ENCODE measurements at regions not wholly inside any gene's neighbourhood (a gene's known extent, or its start where the extent isn't known, plus 50 kb on each side); places are given as distances from the start of the nearest gene placed in this dataset.

DNA sequence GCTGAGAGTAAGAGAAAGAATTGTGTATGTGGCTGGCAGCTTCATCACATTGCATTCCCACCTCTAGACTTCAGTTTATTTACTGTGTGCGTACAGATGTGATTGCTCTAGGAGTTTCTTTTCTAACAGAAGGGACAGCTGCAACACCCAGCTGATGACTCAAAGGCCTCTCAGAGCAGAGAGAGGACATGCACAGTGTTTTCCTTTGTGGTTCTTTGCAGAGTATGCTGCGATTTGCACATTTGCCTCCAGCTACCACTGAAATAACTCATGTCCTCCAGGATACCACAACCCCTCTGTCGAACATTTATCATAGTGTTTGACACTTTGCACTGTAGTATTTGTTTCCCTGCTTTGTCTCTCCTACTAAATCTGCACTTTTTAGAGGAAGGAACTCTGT lies 294.1 kb downstream of the STIM2 start:
- peak; percentile 95 for DNase-seq (ENCODE audit: low read depth)
- H3K9me3 Mint-ChIP-seq (ENCODE audit: unreplicated experiment), result no peaks in the 10 kb centered on the region
- TF ChIP-seq EZH2 (IDR thresholded peaks at IDR 0.05; ENCODE audit: insufficient read depth, low read length), result no peak
- TF ChIP-seq, protein P1, sequence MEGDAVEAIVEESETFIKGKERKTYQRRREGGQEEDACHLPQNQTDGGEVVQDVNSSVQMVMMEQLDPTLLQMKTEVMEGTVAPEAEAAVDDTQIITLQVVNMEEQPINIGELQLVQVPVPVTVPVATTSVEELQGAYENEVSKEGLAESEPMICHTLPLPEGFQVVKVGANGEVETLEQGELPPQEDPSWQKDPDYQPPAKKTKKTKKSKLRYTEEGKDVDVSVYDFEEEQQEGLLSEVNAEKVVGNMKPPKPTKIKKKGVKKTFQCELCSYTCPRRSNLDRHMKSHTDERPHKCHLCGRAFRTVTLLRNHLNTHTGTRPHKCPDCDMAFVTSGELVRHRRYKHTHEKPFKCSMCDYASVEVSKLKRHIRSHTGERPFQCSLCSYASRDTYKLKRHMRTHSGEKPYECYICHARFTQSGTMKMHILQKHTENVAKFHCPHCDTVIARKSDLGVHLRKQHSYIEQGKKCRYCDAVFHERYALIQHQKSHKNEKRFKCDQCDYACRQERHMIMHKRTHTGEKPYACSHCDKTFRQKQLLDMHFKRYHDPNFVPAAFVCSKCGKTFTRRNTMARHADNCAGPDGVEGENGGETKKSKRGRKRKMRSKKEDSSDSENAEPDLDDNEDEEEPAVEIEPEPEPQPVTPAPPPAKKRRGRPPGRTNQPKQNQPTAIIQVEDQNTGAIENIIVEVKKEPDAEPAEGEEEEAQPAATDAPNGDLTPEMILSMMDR (IDR thresholded peaks at IDR 0.05; ENCODE audit: insufficient read depth, low read depth, low read length), result no peak
- H3K79me2 ChIP-seq (ENCODE audit: insufficient read depth, low read length), result no peaks in the 10 kb centered on the region
- FAIRE-seq, result no peak
- H3K9me3 ChIP-seq (ENCODE audit: insufficient read depth, low read depth, low read length), result no peaks in the 10 kb centered on the region
- no peak overlapping the region for H3K27ac ChIP-seq (ENCODE audit: low read depth, low read length)
- peak overlapping the region; percentile 49 for H3K4me2 ChIP-seq (ENCODE audit: low read length)
- H3K27me3 Mint-ChIP-seq (ENCODE audit: low read depth, unreplicated experiment), result no peaks in the 10 kb centered on the region
- H3K36me3 Mint-ChIP-seq (ENCODE audit: low read depth, unreplicated experiment), result no peaks in the 10 kb centered on the region
- H3K9ac ChIP-seq (ENCODE audit: low read length), result no peak overlapping the region
- H4K20me1 ChIP-seq (ENCODE audit: insufficient read depth, low read length), result no peaks in the 10 kb centered on the region
- H3K27me3 ChIP-seq (ENCODE audit: insufficient read depth, low read length), result no peaks in the 10 kb centered on the region
- no peak overlapping the region for H3K4me3 ChIP-seq (ENCODE audit: insufficient read depth, low read depth, low read length)
- H2AFZ ChIP-seq (ENCODE audit: low read depth, low read length), result no peak overlapping the region
- peaks cover 8% of the 10 kb centered on the region for H3K4me1 ChIP-seq (ENCODE audit: insufficient read depth, low read length)
- H3K4me3 Mint-ChIP-seq (ENCODE audit: unreplicated experiment), result no peak overlapping the region
- H3K27ac Mint-ChIP-seq (ENCODE audit: unreplicated experiment), result peak overlapping the region; percentile 85
- H3K36me3 ChIP-seq (ENCODE audit: insufficient read depth, low read length), result no peaks in the 10 kb centered on the region
- H3K4me1 Mint-ChIP-seq (ENCODE audit: low read depth, unreplicated experiment), result peaks cover 37% of the 10 kb centered on the region

DNA sequence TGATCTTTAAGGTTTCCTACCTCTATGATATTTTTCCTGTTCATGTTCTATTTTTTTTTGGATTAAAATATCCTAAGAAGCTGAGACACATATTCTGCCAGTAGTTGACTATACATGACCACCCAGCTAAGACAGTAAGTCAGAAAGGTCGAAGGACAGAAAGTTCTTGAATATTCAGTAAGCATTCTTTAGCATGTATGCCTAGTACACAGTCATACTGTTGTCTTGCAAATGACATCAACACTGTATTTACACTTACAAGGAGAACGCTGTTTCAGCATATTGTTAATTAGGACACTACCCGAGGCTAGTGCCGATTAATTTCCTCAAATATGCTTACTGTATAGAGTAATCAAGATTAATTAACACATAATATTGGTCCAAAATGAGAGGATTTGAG lies 300.6 kb downstream of the STIM2 start:
- no peak overlapping the region for H3K4me3 Mint-ChIP-seq (ENCODE audit: unreplicated experiment)
- H3K9me3 Mint-ChIP-seq (ENCODE audit: unreplicated experiment), result peaks cover 2% of the 10 kb centered on the region

DNA sequence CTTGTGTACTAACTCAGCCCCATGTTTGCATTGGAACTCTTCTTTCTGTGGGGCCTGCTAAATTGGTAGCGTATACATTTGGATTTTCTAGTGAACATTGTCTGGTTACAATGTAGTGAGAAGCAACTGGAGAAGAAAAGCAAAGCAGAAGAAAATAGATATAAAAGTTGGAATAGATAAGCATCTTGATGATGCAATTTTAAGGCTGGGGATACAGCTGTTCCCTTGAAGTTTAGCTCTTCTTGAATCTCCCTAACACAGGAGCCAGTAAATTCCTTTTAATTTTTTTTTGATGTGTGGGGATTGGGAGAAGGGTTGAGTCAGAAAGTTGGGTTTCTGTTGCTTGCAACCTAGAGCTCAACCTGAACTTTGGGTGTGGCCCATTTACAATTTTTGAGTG lies 308.1 kb downstream of the STIM2 start:
- Histone ChIP-seq H3K4me3 (ENCODE audit: insufficient read depth, low read depth, low read length) (no peak overlapping the region), H3K36me3 (ENCODE audit: insufficient read depth, low read length) (no peaks in the 10 kb centered on the region), H3K9ac (ENCODE audit: low read length) (no peak overlapping the region), H2AFZ (ENCODE audit: low read depth, low read length) (no peak overlapping the region), H3K79me2 (ENCODE audit: insufficient read depth, low read length) (no peaks in the 10 kb centered on the region), H3K9me3 (ENCODE audit: insufficient read depth, low read depth, low read length) (no peaks in the 10 kb centered on the region), H4K20me1 (ENCODE audit: insufficient read depth, low read length) (no peaks in the 10 kb centered on the region), H3K27me3 (ENCODE audit: insufficient read depth, low read length) (peaks cover 3% of the 10 kb centered on the region), H3K4me2 (ENCODE audit: low read length) (no peak overlapping the region), H3K27ac (ENCODE audit: low read depth, low read length) (no peak overlapping the region), H3K4me1 (ENCODE audit: insufficient read depth, low read length) (no peaks in the 10 kb centered on the region)
- no peaks in the 10 kb centered on the region for H3K4me1 Mint-ChIP-seq (ENCODE audit: low read depth, unreplicated experiment)
- H3K9me3 Mint-ChIP-seq (ENCODE audit: unreplicated experiment), result peaks cover 4% of the 10 kb centered on the region
- no peak overlapping the region for H3K4me3 Mint-ChIP-seq (ENCODE audit: unreplicated experiment)
- FAIRE-seq (no peak), DNase-seq (ENCODE audit: low read depth) (no peak)
- H3K36me3 Mint-ChIP-seq (ENCODE audit: low read depth, unreplicated experiment), result no peaks in the 10 kb centered on the region
- H3K27ac Mint-ChIP-seq (ENCODE audit: unreplicated experiment), result no peak overlapping the region
- peaks cover 2% of the 10 kb centered on the region for H3K27me3 Mint-ChIP-seq (ENCODE audit: low read depth, unreplicated experiment)
- no peak for TF ChIP-seq EZH2 (IDR thresholded peaks at IDR 0.05; ENCODE audit: insufficient read depth, low read length)
- TF ChIP-seq, protein P1 (IDR thresholded peaks at IDR 0.05; ENCODE audit: insufficient read depth, low read depth, low read length), result no peak

More for the DNA sequence above, 300.6 kb downstream of the STIM2 start:
- TF ChIP-seq EZH2 (IDR thresholded peaks at IDR 0.05; ENCODE audit: insufficient read depth, low read length), result no peak
- TF ChIP-seq, protein P1 (IDR thresholded peaks at IDR 0.05; ENCODE audit: insufficient read depth, low read depth, low read length), result no peak
- no peaks in the 10 kb centered on the region for H3K9me3 ChIP-seq (ENCODE audit: insufficient read depth, low read depth, low read length)
- no peaks in the 10 kb centered on the region for H3K79me2 ChIP-seq (ENCODE audit: insufficient read depth, low read length)
- no peaks in the 10 kb centered on the region for H3K36me3 ChIP-seq (ENCODE audit: insufficient read depth, low read length)
- DNase-seq (ENCODE audit: low read depth), result no peak
- Mint-ChIP-seq H3K27ac (ENCODE audit: unreplicated experiment) (no peak overlapping the region), H3K36me3 (ENCODE audit: low read depth, unreplicated experiment) (no peaks in the 10 kb centered on the region), H3K27me3 (ENCODE audit: low read depth, unreplicated experiment) (no peaks in the 10 kb centered on the region), H3K4me1 (ENCODE audit: low read depth, unreplicated experiment) (peaks cover 1% of the 10 kb centered on the region)
- no peaks in the 10 kb centered on the region for H3K27me3 ChIP-seq (ENCODE audit: insufficient read depth, low read length)
- no peaks in the 10 kb centered on the region for H4K20me1 ChIP-seq (ENCODE audit: insufficient read depth, low read length)
- no peak overlapping the region for H3K4me2 ChIP-seq (ENCODE audit: low read length)
- no peak overlapping the region for H3K4me3 ChIP-seq (ENCODE audit: insufficient read depth, low read depth, low read length)
- no peaks in the 10 kb centered on the region for H3K4me1 ChIP-seq (ENCODE audit: insufficient read depth, low read length)
- no peak overlapping the region for H3K9ac ChIP-seq (ENCODE audit: low read length)
- no peak for FAIRE-seq
- no peak overlapping the region for H2AFZ ChIP-seq (ENCODE audit: low read depth, low read length)
- H3K27ac ChIP-seq (ENCODE audit: low read depth, low read length), result no peak overlapping the region

Measured in astrocyte (in vitro differentiated cells and primary cell).